Trophoblast cell (in vitro differentiated cells and primary cell): ENCODE measurements at regions not wholly inside any gene's neighbourhood (a gene's known extent, or its start where the extent isn't known, plus 50 kb on each side); places are given as distances from the start of the nearest gene placed in this dataset.

Source experiments
- DNase-seq, 2 donors: peaks; one replicate each; pipeline ENCODE4 v3.0.0-alpha.2; 2016
- H2AFZ ChIP-seq: 2 replicates; pipeline ENCODE4 v1.6.1; 2013; ENCODE audit warnings: low read length, moderate library complexity, mild to moderate bottlenecking; ENCODE audit not compliant: insufficient read depth, poor library complexity
- H2AK5ac ChIP-seq: 2 replicates; pipeline ENCODE4 v1.6.1; 2013; ENCODE audit warnings: mild to moderate bottlenecking, low read length
- H2BK120ac ChIP-seq: 2 replicates; pipeline ENCODE4 v1.6.1; 2013; ENCODE audit warnings: low read length, mild to moderate bottlenecking, moderate library complexity; ENCODE audit not compliant: insufficient read depth, poor library complexity
- H2BK12ac ChIP-seq: 2 replicates; pipeline ENCODE4 v1.6.1; 2013; ENCODE audit warnings: mild to moderate bottlenecking, low read length, moderate library complexity
- H2BK5ac ChIP-seq: 2 replicates; pipeline ENCODE4 v1.6.1; 2013; ENCODE audit warnings: low read length, low read depth, moderate library complexity, mild to moderate bottlenecking; ENCODE audit not compliant: poor library complexity
- H3K14ac ChIP-seq: 2 replicates; pipeline ENCODE4 v1.6.1; 2013; ENCODE audit warnings: mild to moderate bottlenecking, low read length
- H3K18ac ChIP-seq: 2 replicates; pipeline ENCODE4 v1.6.1; 2013; ENCODE audit warnings: mild to moderate bottlenecking, low read length
- H3K23ac ChIP-seq: 2 replicates; pipeline ENCODE4 v1.6.1; 2013; ENCODE audit warnings: low read length
- H3K27ac ChIP-seq: 2 replicates; pipeline ENCODE4 v1.5.1; 2013; ENCODE audit warnings: low read depth, mild to moderate bottlenecking, inconsistent platforms, low read length, moderate library complexity
- H3K27me3 ChIP-seq: 2 replicates; pipeline ENCODE4 v1.6.1; 2013; ENCODE audit warnings: inconsistent platforms, mild to moderate bottlenecking, low read length, moderate library complexity; ENCODE audit not compliant: insufficient read depth
- H3K36me3 ChIP-seq, 2 experiments: 1 replicate in 1 of 2; 2 replicates in 1 of 2; pipeline ENCODE4 v1.6.1; 2013; ENCODE audit warnings: low read length in 2 of 2, mild to moderate bottlenecking in 2 of 2, moderate library complexity in 1 of 2; ENCODE audit not compliant: insufficient read depth in 2 of 2, control insufficient read depth in 1 of 2
- H3K4ac ChIP-seq: 2 replicates; pipeline ENCODE4 v1.6.1; 2013; ENCODE audit warnings: low read depth, mild to moderate bottlenecking, low read length, moderate library complexity
- H3K4me1 ChIP-seq, 2 experiments: 1 replicate in 1 of 2; 2 replicates in 1 of 2; pipeline ENCODE4 v1.6.1; 2013; ENCODE audit warnings: low read length in 2 of 2, mild to moderate bottlenecking in 2 of 2, moderate library complexity in 1 of 2; ENCODE audit not compliant: insufficient read depth in 2 of 2, control insufficient read depth in 1 of 2
- H3K4me2 ChIP-seq: 2 replicates; pipeline ENCODE4 v1.6.1; 2013; ENCODE audit warnings: inconsistent platforms, mild to moderate bottlenecking, low read length, moderate library complexity
- H3K4me3 ChIP-seq: 2 replicates; pipeline ENCODE4 v1.5.1; 2013; ENCODE audit warnings: mild to moderate bottlenecking, low read depth, low read length, inconsistent platforms
- H3K79me1 ChIP-seq: one replicate; pipeline ENCODE4 v1.6.1; 2013; ENCODE audit warnings: low read length
- H3K79me2 ChIP-seq: 2 replicates; pipeline ENCODE4 v1.6.1; 2013; ENCODE audit warnings: low read length, mild to moderate bottlenecking; ENCODE audit not compliant: control insufficient read depth, insufficient read depth, poor library complexity
- H3K9ac ChIP-seq: 2 replicates; pipeline ENCODE4 v1.6.1; 2013; ENCODE audit warnings: mild to moderate bottlenecking, low read length
- H3K9me3 ChIP-seq: 2 replicates; pipeline ENCODE4 v1.6.1; 2013; ENCODE audit warnings: low read depth, mild to moderate bottlenecking, control low read depth, inconsistent platforms, low read length; ENCODE audit not compliant: insufficient read depth
- H4K12ac ChIP-seq: 2 replicates; pipeline ENCODE4 v1.6.1; 2013; ENCODE audit warnings: low read depth, mild to moderate bottlenecking, low read length, moderate library complexity
- H4K8ac ChIP-seq: 2 replicates; pipeline ENCODE4 v1.6.1; 2013; ENCODE audit warnings: low read depth, mild to moderate bottlenecking, low read length, moderate library complexity
- H4K91ac ChIP-seq: one replicate; pipeline ENCODE4 v1.6.1; 2013; ENCODE audit warnings: low read depth, mild to moderate bottlenecking, low read length, moderate library complexity
- WGBS: extraction: QIAGEN DNeasy Blood & Tissue Kit; methylation state at CpG from one replicate; pipeline ENCODE4 v1.1.7; 2013; ENCODE audit warnings: missing lambda C conversion rate; ENCODE audit not compliant: insufficient read length, insufficient coverage; ENCODE audit errors: extremely low coverage; 5-methylcytosine and 5-hydroxymethylcytosine counted together

DNA sequence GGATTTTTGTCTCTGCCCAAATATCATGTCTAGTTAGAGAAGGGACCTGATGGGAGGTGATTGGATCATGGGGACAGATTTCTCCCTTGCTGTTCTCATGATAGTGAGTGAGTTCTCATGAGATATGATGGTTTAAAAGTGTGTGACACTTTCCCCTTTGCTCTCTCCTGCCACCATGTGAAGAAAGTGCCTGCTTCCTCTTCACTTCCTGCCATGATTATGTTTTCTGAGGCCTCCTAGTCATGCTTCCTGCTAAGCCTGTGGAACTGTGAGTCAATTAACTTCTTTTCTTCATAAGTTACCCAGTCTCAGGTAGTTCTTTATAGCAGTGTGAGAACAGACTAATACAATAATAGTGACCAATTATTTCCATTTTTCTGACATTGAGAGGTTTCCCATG, 167.3 kb upstream of the CYRIA start:
- no peak overlapping the region for H2BK120ac ChIP-seq
- no peaks in the 10 kb centered on the region for H3K9me3 ChIP-seq
- no peaks in the 10 kb centered on the region for H3K27me3 ChIP-seq
- H3K4ac ChIP-seq = no peak overlapping the region
- no peaks in the 10 kb centered on the region for H3K79me2 ChIP-seq
- no peak overlapping the region for H2BK12ac ChIP-seq
- H2AK5ac ChIP-seq = no peak overlapping the region
- no peak overlapping the region for H4K12ac ChIP-seq
- H3K79me1 ChIP-seq = no peaks in the 10 kb centered on the region
- H3K4me1 ChIP-seq = no peaks in the 10 kb centered on the region
- no peak overlapping the region for H3K27ac ChIP-seq
- H3K36me3 ChIP-seq = no peaks in the 10 kb centered on the region
- H2AFZ ChIP-seq = no peak overlapping the region
- H2BK5ac ChIP-seq = no peak overlapping the region
- no peak overlapping the region for H4K91ac ChIP-seq
- H3K18ac ChIP-seq = no peak overlapping the region
- no peak overlapping the region for H3K9ac ChIP-seq
- H3K4me2 ChIP-seq = no peak overlapping the region
- no peak for DNase-seq
- no peak overlapping the region for H3K23ac ChIP-seq
- no peak overlapping the region for H3K14ac ChIP-seq
- H4K8ac ChIP-seq = no peak overlapping the region
- H3K4me3 ChIP-seq = no peak overlapping the region

DNA sequence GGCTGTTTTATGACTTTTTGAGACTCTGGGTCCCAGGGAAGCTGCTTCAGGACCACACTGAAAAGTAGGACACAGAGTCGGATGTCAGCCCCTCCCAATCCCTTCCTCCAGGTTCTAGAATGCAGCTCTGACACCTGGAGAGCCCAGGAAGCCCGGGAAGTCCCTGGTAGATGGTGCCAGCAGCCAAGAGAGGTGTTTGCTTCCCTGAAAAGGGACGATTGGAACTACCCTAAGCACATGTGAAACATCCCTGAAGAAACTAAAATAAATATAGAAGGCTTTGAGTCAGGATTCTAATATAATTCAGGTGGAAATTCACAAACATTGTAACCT, 163.2 kb upstream of the CYRIA start:
- Histone ChIP-seq H2BK120ac (no peak overlapping the region), H4K12ac (no peak overlapping the region), H2AFZ (no peak overlapping the region), H3K23ac (no peak overlapping the region), H3K79me2 (no peaks in the 10 kb centered on the region), H4K8ac (no peak overlapping the region), H2AK5ac (no peak overlapping the region), H3K27me3 (no peaks in the 10 kb centered on the region), H3K9ac (no peak overlapping the region), H3K27ac (no peak overlapping the region), H3K79me1 (no peaks in the 10 kb centered on the region), H3K36me3 (no peaks in the 10 kb centered on the region), H3K9me3 (no peaks in the 10 kb centered on the region), H3K4ac (no peak overlapping the region), H4K91ac (no peak overlapping the region), H3K18ac (no peak overlapping the region), H2BK12ac (no peak overlapping the region), H3K14ac (no peak overlapping the region), H3K4me2 (no peak overlapping the region), H3K4me1 (no peaks in the 10 kb centered on the region), H2BK5ac (no peak overlapping the region), H3K4me3 (no peak overlapping the region)
- DNase-seq = no peak
- WGBS = no CpG with 5 or more reads among the region's 3 CpGs

DNA sequence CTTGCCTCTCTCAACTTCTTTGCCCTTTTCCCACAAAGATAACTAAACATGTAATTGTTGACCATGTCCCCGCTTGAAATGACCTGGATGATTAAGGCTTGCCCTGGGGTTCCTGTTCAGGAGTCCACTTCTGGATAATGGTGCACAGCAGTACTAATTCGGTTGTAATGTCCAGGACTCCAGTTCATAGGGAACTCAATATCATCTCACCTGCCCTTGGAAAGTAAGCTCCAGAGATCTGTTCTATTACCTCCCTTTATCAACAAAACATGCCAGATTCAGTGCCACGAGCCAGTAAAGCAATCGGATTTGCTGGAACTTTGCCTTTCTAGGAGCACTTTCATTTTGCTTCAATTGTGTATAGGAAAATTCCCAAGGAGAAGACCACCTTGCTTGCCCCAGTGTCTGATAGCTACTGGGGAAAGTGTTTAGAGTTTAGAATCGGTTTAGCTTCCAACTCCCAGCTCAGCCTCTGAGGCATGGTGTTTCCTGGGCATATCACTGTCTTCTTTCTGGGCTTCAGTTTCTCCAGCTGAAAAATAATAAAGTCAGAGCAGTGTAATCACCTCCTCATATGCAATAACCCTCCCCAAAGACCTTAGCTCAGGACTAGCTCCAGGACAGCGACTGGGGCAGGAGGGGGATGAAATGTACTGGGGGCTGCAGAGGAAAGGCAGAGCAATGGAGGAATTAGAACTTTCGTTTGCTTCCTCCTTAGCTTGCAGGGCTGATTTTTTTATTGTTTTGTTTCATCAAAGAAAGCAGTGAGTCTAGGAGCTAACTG, 162.6 kb upstream of the CYRIA start:
- Histone ChIP-seq H4K12ac (no peak overlapping the region), H3K36me3 (no peaks in the 10 kb centered on the region)

DNA sequence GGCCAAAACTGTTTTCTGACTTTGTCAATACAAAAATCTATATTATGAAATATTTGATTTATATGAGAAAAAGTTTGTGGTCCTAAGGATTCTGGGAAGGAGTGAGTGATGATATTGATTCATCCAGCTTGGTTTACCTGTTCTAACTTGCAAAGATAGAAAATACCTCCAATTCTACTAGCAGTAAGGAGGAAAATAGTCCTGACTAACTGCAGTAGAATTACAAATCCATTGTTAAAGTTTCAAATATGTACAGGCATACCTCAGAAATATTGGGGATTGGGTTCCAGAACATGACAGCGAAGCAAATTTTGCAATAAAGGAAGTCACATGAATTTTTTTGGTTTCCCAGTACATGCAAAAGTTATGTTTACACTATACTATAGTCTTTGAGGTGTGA, 158.8 kb upstream of the CYRIA start:
- Histone ChIP-seq H4K91ac (no peak overlapping the region), H3K4ac (no peak overlapping the region), H3K14ac (no peak overlapping the region), H3K79me1 (no peaks in the 10 kb centered on the region), H2BK120ac (no peak overlapping the region), H3K9ac (no peak overlapping the region), H3K4me2 (no peak overlapping the region), H4K12ac (no peak overlapping the region), H3K9me3 (no peaks in the 10 kb centered on the region), H2AFZ (no peak overlapping the region), H3K4me3 (no peak overlapping the region), H2AK5ac (no peak overlapping the region), H3K4me1 (no peaks in the 10 kb centered on the region), H3K36me3 (no peaks in the 10 kb centered on the region), H3K27me3 (no peaks in the 10 kb centered on the region), H3K18ac (no peak overlapping the region), H4K8ac (no peak overlapping the region), H3K23ac (no peak overlapping the region), H3K79me2 (no peaks in the 10 kb centered on the region), H2BK5ac (no peak overlapping the region), H2BK12ac (no peak overlapping the region), H3K27ac (no peak overlapping the region)
- WGBS = no CpG with 5 or more reads among the region's 1 CpG
- DNase-seq = no peak

More for the DNA sequence above, 162.6 kb upstream of the CYRIA start:
- H3K79me1 ChIP-seq = no peaks in the 10 kb centered on the region
- no peak overlapping the region for H2BK12ac ChIP-seq
- no peak overlapping the region for H2BK5ac ChIP-seq
- no peak overlapping the region for H3K9ac ChIP-seq
- H3K4me1 ChIP-seq = no peaks in the 10 kb centered on the region
- no peak overlapping the region for H3K4me3 ChIP-seq
- no peak overlapping the region for H3K23ac ChIP-seq
- no peak overlapping the region for H4K8ac ChIP-seq
- no peaks in the 10 kb centered on the region for H3K79me2 ChIP-seq
- no peak overlapping the region for H4K91ac ChIP-seq
- no peak overlapping the region for H3K4ac ChIP-seq
- no peaks in the 10 kb centered on the region for H3K27me3 ChIP-seq
- no peak for DNase-seq
- no peak overlapping the region for H2AK5ac ChIP-seq
- H2BK120ac ChIP-seq = no peak overlapping the region
- no peak overlapping the region for H3K27ac ChIP-seq
- WGBS = no CpG with 5 or more reads among the region's 7 CpGs
- no peak overlapping the region for H2AFZ ChIP-seq
- H3K9me3 ChIP-seq = no peaks in the 10 kb centered on the region
- no peak overlapping the region for H3K18ac ChIP-seq
- H3K14ac ChIP-seq = no peak overlapping the region
- H3K4me2 ChIP-seq = no peak overlapping the region
